ENCODE measurements at regions not wholly inside any gene's neighbourhood (a gene's known extent, or its start where the extent isn't known, plus 50 kb on each side); places are given as distances from the start of the nearest gene placed in this dataset.
"Not testable (repeated sequence)": the region's sequence is repeated elsewhere in the genome, so short reads cannot be mapped to it uniquely, and the experiment has no call there.

DNA sequence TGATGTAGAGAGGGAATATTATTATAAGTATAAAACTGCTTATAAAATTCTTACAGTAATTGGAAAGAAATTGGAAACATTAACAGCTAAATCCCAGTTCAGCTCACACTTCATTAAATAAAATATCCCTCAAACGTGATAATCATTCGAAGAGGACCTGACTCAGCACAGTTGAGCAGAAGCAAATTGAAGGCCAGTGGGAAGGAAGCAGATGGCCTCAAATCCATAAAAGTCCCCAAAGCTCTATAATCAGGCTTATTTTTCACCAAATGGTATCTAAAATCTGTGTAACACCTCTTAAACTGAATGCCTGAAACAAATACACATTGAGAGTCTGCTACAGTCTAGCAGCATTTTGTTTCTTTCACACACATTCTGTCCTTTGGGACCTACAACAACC, 106.8 kb downstream of the TENT5C start:
- no peak for ATAC-seq

GRCh38 chr1:117714546-117714945, 108.7 kb downstream of the TENT5C start:
- no peaks in the 10 kb centered on the region for H3K79me2 ChIP-seq (replicated peaks; ENCODE audit: insufficient read depth)
- H3K27ac Mint-ChIP-seq = no peak overlapping the region
- H3K27ac ChIP-seq (ENCODE audit: low read depth) = no peak overlapping the region
- no peak for ATAC-seq
- no peaks in the 10 kb centered on the region for H3K9me2 ChIP-seq (ENCODE audit: insufficient read depth)
- H3K36me3 ChIP-seq (ENCODE audit: insufficient read depth) = 0 out of 2 replicates have a peak, but pooled peaks cover 5% of the 10 kb centered on the region
- H3K36me3 Mint-ChIP-seq (ENCODE audit: low read depth) = peaks cover 30% of the 10 kb centered on the region
- DNase-seq (ENCODE audit: low spot score) = no peak
- no peaks in the 10 kb centered on the region for H3K4me1 ChIP-seq (ENCODE audit: insufficient read depth)
- no peak overlapping the region for H3K4me3 ChIP-seq
- peaks cover 4% of the 10 kb centered on the region for H3K4me1 Mint-ChIP-seq
- H2AFZ ChIP-seq = no peak overlapping the region
- no peaks in the 10 kb centered on the region for H4K20me1 ChIP-seq (replicated peaks; ENCODE audit: insufficient read depth)
- no peak for TF ChIP-seq ETS1 (IDR thresholded peaks at IDR 0.05)
- peaks cover 38% of the 10 kb centered on the region for H3K9me3 Mint-ChIP-seq
- peaks cover 6% of the 10 kb centered on the region for H3K27me3 Mint-ChIP-seq (ENCODE audit: insufficient read depth, low read depth, poor library complexity)
- H3K27me3 ChIP-seq (ENCODE audit: insufficient read depth) = no peaks in the 10 kb centered on the region
- no peaks in the 10 kb centered on the region for H3F3A ChIP-seq (replicated peaks; ENCODE audit: low read depth)
- H3K4me2 ChIP-seq = no peak overlapping the region
- H3K4me3 Mint-ChIP-seq = no peak overlapping the region

More for the DNA sequence above, 106.8 kb downstream of the TENT5C start:
- no peaks in the 10 kb centered on the region for H4K20me1 ChIP-seq (replicated peaks; ENCODE audit: insufficient read depth)
- peaks cover 23% of the 10 kb centered on the region for H3K4me1 Mint-ChIP-seq
- no peaks in the 10 kb centered on the region for H3F3A ChIP-seq (replicated peaks; ENCODE audit: low read depth)
- peaks cover 17% of the 10 kb centered on the region for H3K4me1 ChIP-seq (ENCODE audit: insufficient read depth)
- no peak overlapping the region for H2AFZ ChIP-seq
- H3K9me3 Mint-ChIP-seq = peaks cover 21% of the 10 kb centered on the region
- H3K79me2 ChIP-seq (replicated peaks; ENCODE audit: insufficient read depth) = no peaks in the 10 kb centered on the region
- H3K4me2 ChIP-seq = no peak overlapping the region
- H3K27ac ChIP-seq (ENCODE audit: low read depth) = no peak overlapping the region
- peaks cover 12% of the 10 kb centered on the region for H3K27me3 Mint-ChIP-seq (ENCODE audit: insufficient read depth, low read depth, poor library complexity)
- DNase-seq (ENCODE audit: low spot score) = no peak
- no peaks in the 10 kb centered on the region for H3K27me3 ChIP-seq (ENCODE audit: insufficient read depth)
- H3K27ac Mint-ChIP-seq = no peak overlapping the region
- peaks cover 17% of the 10 kb centered on the region for H3K36me3 Mint-ChIP-seq (ENCODE audit: low read depth)
- H3K4me3 Mint-ChIP-seq = no peak overlapping the region
- H3K9me2 ChIP-seq (ENCODE audit: insufficient read depth) = no peaks in the 10 kb centered on the region
- no peaks in the 10 kb centered on the region for H3K36me3 ChIP-seq (ENCODE audit: insufficient read depth)
- H3K4me3 ChIP-seq = no peak overlapping the region
- TF ChIP-seq ZNF331 (CRISPR knock-in tag; IDR thresholded peaks at IDR 0.05; ENCODE audit: low read depth) = no peak
- TF ChIP-seq, protein P1, sequence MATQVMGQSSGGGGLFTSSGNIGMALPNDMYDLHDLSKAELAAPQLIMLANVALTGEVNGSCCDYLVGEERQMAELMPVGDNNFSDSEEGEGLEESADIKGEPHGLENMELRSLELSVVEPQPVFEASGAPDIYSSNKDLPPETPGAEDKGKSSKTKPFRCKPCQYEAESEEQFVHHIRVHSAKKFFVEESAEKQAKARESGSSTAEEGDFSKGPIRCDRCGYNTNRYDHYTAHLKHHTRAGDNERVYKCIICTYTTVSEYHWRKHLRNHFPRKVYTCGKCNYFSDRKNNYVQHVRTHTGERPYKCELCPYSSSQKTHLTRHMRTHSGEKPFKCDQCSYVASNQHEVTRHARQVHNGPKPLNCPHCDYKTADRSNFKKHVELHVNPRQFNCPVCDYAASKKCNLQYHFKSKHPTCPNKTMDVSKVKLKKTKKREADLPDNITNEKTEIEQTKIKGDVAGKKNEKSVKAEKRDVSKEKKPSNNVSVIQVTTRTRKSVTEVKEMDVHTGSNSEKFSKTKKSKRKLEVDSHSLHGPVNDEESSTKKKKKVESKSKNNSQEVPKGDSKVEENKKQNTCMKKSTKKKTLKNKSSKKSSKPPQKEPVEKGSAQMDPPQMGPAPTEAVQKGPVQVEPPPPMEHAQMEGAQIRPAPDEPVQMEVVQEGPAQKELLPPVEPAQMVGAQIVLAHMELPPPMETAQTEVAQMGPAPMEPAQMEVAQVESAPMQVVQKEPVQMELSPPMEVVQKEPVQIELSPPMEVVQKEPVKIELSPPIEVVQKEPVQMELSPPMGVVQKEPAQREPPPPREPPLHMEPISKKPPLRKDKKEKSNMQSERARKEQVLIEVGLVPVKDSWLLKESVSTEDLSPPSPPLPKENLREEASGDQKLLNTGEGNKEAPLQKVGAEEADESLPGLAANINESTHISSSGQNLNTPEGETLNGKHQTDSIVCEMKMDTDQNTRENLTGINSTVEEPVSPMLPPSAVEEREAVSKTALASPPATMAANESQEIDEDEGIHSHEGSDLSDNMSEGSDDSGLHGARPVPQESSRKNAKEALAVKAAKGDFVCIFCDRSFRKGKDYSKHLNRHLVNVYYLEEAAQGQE (IDR thresholded peaks at IDR 0.05; ENCODE audit: unreplicated experiment) = no peak

GRCh38 chr1:117716030-117716429, 110.2 kb downstream of the TENT5C start:
- not testable (repeated sequence) for H3K4me1 Mint-ChIP-seq; ATAC-seq; H3K9me2 ChIP-seq (ENCODE audit: insufficient read depth); H4K20me1 ChIP-seq (replicated peaks; ENCODE audit: insufficient read depth); H3K4me3 ChIP-seq; DNase-seq (ENCODE audit: low spot score); H3K27me3 ChIP-seq (ENCODE audit: insufficient read depth); H3K79me2 ChIP-seq (replicated peaks; ENCODE audit: insufficient read depth); H3F3A ChIP-seq (replicated peaks; ENCODE audit: low read depth); H3K27ac Mint-ChIP-seq; H3K27ac ChIP-seq (ENCODE audit: low read depth); H2AFZ ChIP-seq; H3K4me1 ChIP-seq (ENCODE audit: insufficient read depth); H3K27me3 Mint-ChIP-seq (ENCODE audit: insufficient read depth, low read depth, poor library complexity); H3K4me3 Mint-ChIP-seq; H3K36me3 ChIP-seq (ENCODE audit: insufficient read depth); H3K4me2 ChIP-seq
- Mint-ChIP-seq H3K9me3 (peaks cover 52% of the 10 kb centered on the region), H3K36me3 (ENCODE audit: low read depth) (peaks cover 42% of the 10 kb centered on the region)

GRCh38 chr1:117717980-117718379, 112.1 kb downstream of the TENT5C start:
- H3K27me3 ChIP-seq (ENCODE audit: insufficient read depth); DNase-seq (ENCODE audit: low spot score); H3K27ac Mint-ChIP-seq; H3K4me3 ChIP-seq; H3K36me3 ChIP-seq (ENCODE audit: insufficient read depth); H3K79me2 ChIP-seq (replicated peaks; ENCODE audit: insufficient read depth); H2AFZ ChIP-seq; H3K4me1 ChIP-seq (ENCODE audit: insufficient read depth); H3K4me1 Mint-ChIP-seq; H3K27ac ChIP-seq (ENCODE audit: low read depth); H4K20me1 ChIP-seq (replicated peaks; ENCODE audit: insufficient read depth); H3F3A ChIP-seq (replicated peaks; ENCODE audit: low read depth); H3K4me2 ChIP-seq; ATAC-seq; H3K9me2 ChIP-seq (ENCODE audit: insufficient read depth); H3K27me3 Mint-ChIP-seq (ENCODE audit: insufficient read depth, low read depth, poor library complexity); H3K4me3 Mint-ChIP-seq: not testable (repeated sequence)
- Mint-ChIP-seq H3K36me3 (ENCODE audit: low read depth) (peaks cover 48% of the 10 kb centered on the region), H3K9me3 (peaks cover 67% of the 10 kb centered on the region)

GRCh38 chr1:117718596-117718995, 112.7 kb downstream of the TENT5C start:
- H3K4me2 ChIP-seq; H3K27me3 Mint-ChIP-seq (ENCODE audit: insufficient read depth, low read depth, poor library complexity); H3K36me3 ChIP-seq (ENCODE audit: insufficient read depth); H3K4me1 Mint-ChIP-seq; ATAC-seq; H3K27ac Mint-ChIP-seq; H2AFZ ChIP-seq; H3K4me3 ChIP-seq; H4K20me1 ChIP-seq (replicated peaks; ENCODE audit: insufficient read depth); H3K27ac ChIP-seq (ENCODE audit: low read depth); H3F3A ChIP-seq (replicated peaks; ENCODE audit: low read depth); H3K79me2 ChIP-seq (replicated peaks; ENCODE audit: insufficient read depth); DNase-seq (ENCODE audit: low spot score); H3K4me3 Mint-ChIP-seq; H3K4me1 ChIP-seq (ENCODE audit: insufficient read depth); H3K9me2 ChIP-seq (ENCODE audit: insufficient read depth); H3K27me3 ChIP-seq (ENCODE audit: insufficient read depth): not testable (repeated sequence)
- H3K36me3 Mint-ChIP-seq (ENCODE audit: low read depth) = peaks cover 48% of the 10 kb centered on the region
- H3K9me3 Mint-ChIP-seq = peaks cover 73% of the 10 kb centered on the region

All from GM23338 (cell line).